ENCODE measurements at regions not wholly inside any gene's neighbourhood (a gene's known extent, or its start where the extent isn't known, plus 50 kb on each side); places are given as distances from the start of the nearest gene placed in this dataset.
A peak's percentile ranks its signal among the peaks of the same experiment; 100 is the strongest.
"Not testable (repeated sequence)": the region's sequence is repeated elsewhere in the genome, so short reads cannot be mapped to it uniquely, and the experiment has no call there.

GRCh38 chr6:21918666-21919065 is 325.1 kb downstream of the SOX4 start:
- no peak for DNase-seq (ENCODE audit: low spot score)

DNA sequence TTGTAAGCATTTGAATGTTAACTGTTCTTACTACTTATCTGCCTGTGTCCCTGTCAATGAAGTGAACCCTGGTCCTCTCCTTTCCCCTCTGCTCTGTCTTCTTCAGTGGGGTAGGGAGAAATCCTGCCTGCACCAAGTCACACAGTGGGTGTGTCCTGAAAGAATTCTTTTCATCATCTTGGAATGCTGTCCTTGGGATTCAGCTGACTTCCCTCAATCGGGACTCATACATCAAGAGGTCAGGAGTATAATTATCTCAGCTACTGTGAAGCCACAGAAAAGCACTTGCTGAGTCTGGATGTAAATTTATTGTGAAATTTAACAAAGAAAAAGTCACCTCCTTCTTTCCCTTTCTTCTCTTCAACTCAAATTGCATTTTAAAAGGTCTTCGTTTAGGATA is 328.5 kb downstream of the SOX4 start:
- peak; percentile 31 for DNase-seq (ENCODE audit: low spot score)

DNA sequence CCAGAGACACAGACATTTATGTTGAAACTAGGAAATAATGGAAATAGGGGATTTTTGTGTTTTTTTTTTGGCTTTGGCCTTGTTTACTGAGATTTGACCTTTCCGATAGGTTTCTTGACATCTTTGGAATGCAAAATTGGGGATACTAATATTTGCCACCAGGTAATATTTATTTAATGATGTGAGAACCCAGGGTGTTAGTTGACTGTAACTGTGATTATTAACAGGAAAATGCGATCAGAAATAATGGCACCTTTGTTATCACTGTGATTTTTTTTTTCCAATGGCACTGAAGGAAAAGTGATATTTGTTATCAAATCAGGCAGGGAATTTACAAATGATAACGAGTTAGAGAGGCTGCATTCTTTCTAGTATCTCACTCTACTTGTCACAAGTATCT is 330.5 kb downstream of the SOX4 start:
- DNase-seq (ENCODE audit: low spot score): no peak

- no peak for DNase-seq (ENCODE audit: low spot score)
Observed at GRCh38 chr6:21928827-21929226, 335.3 kb downstream of the SOX4 start.

GRCh38 chr6:21931641-21932335 is 338.2 kb downstream of the SOX4 start:
- DNase-seq (ENCODE audit: low spot score): no peak

GRCh38 chr6:21933351-21933750 is 339.8 kb downstream of the SOX4 start:
- DNase-seq (ENCODE audit: low spot score): no peak

- no peak for DNase-seq (ENCODE audit: low spot score)
Observed at GRCh38 chr6:21935142-21935541, 341.6 kb downstream of the SOX4 start.

- DNase-seq (ENCODE audit: low spot score): peak; percentile 55
Observed at GRCh38 chr6:21935561-21936028, 342.0 kb downstream of the SOX4 start.

GRCh38 chr6:21937466-21937865 is 343.9 kb downstream of the SOX4 start:
- DNase-seq (ENCODE audit: low spot score): no peak

DNA sequence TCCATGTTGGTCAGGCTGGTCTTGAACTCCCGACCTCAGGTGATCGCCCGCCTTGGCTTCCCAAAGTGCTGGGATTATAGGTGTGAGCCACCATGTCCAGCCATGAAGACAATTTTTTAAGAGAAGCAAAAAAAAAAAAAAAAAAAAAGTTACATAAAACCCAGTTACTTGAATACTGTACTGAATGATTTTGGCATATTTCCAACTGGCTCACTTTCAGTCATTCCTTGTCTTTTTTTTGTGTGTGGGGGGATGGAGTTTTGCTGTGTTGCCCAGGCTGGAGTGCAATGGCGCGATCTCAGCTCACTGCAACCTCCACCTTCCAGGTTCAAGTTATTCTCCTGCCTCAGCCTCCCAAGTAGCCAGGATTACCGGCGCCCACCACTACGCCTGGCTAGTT is 345.5 kb downstream of the SOX4 start:
- DNase-seq (ENCODE audit: low spot score): not testable (repeated sequence)

DNA sequence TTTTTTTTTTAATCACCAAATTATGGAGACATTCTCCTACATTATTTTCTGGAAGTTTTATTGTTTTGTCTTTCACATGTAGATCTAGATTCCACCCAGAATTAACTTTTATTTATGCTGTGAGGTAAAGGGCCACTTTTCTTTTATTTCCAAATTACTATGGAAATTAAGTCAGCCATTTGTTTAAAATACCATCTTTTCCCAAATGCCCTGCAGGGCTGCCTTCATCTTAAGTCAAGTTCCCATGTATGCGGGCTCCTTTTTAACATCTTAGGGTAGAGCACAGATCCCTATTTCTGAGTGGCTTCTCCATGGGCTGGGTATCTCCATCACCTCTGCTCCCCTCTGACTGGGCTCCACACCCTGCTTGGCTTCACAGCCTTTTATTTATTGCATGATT is 348.4 kb downstream of the SOX4 start:
- DNase-seq (ENCODE audit: low spot score): no peak

- no peak for DNase-seq (ENCODE audit: low spot score)
Observed at GRCh38 chr6:21942897-21943296, 349.3 kb downstream of the SOX4 start.

GRCh38 chr6:21946298-21946783 is 350.5 kb downstream of the PRL start:
- DNase-seq (ENCODE audit: low spot score): peak; percentile 18

- not testable (repeated sequence) for DNase-seq (ENCODE audit: low spot score)
Observed at GRCh38 chr6:21947227-21947626, 349.6 kb downstream of the PRL start.

GRCh38 chr6:21947731-21948386 is 349.0 kb downstream of the PRL start:
- DNase-seq (ENCODE audit: low spot score): no peak

DNA sequence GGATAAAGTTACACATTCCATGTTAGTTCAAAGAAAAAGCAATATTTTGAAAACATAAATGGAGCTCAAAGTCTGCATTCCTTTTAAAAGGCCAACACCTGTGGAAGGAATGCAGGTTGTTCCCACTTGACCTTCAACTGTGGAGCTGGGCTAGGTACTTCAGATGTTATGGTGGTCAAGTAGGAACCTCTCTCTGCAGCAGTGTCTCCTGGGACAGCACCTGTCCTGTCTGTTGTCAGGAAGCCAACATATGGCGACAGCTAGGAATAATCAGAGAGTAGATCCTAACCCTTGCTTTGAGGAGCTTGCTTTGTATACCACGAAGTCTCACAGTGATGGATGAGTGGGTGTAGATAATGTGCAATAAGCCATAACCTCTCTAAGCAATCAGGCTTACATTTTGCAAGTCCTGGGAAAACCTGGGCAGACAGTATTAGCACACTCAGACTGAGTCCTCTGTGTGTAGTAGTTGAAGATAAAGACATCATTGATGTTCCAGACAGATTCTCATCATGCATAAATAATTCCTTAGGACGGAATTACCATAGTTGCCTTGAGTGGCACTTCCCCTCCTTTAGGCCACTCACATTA is 347.5 kb downstream of the PRL start:
- peak; percentile 19 for DNase-seq (ENCODE audit: low spot score)

DNA sequence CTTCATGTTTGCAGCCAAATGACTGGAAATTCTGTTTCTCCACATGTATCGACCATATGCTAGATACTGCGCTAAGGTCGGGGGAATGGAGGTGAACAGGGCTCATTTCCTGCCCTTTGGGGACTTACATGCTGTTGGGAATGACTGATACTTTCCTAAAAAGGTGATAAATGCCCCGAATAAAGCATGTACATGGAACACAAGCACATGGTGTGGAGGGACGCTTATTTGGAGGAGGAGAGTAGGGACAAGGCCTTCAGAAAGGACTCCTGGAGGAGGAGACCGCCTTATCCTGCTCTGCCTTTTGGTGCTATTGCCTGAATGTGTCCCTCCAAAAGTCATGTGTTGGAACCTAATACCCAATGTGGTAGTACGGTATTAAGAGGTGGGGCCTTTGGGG is 344.5 kb downstream of the PRL start:
- no peak for DNase-seq (ENCODE audit: low spot score)

- DNase-seq (ENCODE audit: low spot score): peak; percentile 16
Observed at GRCh38 chr6:21953831-21954801, 342.7 kb downstream of the PRL start.

DNA sequence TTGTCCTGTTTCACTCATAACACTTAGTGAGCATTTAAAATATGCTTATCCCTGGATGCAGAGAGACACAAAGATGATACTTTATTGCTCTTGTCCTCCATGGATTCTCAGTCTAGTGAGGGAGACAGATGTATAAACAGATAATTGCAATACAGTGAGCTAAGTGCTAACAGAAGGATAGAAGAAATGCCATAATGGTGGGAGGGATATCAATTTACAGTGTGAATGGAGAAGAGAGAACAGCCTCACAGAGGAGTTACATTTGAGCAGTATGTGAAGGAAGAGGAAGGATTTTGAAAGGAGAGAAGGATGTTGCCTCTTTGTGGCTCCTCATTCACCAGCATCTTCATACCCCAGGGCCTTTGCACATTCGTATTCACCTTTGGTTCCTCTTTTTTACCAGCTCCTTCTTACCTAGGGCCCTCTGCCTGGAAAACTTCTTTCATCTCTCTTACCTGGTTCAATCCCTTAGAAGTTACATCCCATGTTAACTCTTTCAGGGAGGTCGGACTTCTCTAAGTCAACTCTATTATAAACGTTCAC is 341.7 kb downstream of the PRL start:
- DNase-seq (ENCODE audit: low spot score): no peak

GRCh38 chr6:21955951-21956350 is 340.9 kb downstream of the PRL start:
- no peak for DNase-seq (ENCODE audit: low spot score)

DNA sequence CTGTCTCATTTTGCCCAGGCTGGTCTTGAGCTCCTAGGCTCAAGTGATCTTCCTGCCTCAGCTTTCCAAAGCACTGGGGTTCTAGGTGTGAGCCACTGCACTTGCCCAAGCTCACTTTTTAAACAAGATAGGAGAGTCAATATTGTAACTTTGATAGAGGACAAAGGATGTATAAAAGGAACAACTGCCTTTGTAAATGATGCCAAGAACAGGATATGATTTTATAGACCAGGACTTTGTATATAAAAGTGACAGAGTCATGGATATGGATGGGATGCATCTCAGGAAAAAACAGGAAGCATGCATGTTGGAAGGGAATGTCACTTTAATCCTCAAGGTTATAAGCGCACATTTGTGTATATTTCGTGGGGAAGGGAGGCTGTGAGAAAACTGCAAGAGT is 338.4 kb downstream of the PRL start:
- DNase-seq (ENCODE audit: low spot score): no peak

GRCh38 chr6:21961226-21961625 is 335.6 kb downstream of the PRL start:
- DNase-seq (ENCODE audit: low spot score): no peak

Measured in iPS-NIHi11 (cell line).